UCSD-AML1 (cell line): ENCODE measurements at regions not wholly inside any gene's neighbourhood (a gene's known extent, or its start where the extent isn't known, plus 50 kb on each side); places are given as distances from the start of the nearest gene placed in this dataset.
"Not testable (repeated sequence)": the region's sequence is repeated elsewhere in the genome, so short reads cannot be mapped to it uniquely, and the experiment has no call there.

ENCODE experiments used
- DNase-seq: peaks from one replicate; lab custom pipeline; 2025; ENCODE audit not compliant: unreplicated experiment; lab: John Stamatoyannopoulos, UW

DNA sequence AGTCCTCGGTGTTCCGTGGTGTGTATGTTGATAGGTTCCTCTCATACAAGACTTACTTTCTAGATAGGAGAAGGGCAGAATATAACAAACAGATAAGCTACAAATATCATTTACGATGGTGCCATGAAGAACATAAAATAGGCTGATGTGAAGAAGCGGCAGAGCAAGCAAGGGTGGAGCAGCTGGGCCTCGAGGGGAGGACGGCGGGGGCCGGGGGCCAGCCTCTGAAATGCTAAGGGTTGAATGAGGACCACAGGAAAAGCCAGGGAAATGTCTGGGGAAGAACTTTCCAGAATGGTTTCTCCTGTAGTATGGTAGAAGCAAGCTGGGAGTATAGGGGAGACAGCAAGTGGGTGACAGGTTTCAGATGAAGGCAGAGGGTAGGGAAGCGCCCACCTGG lies 529.5 kb downstream of the LIG4 start:
- DNase-seq = no peak

DNA sequence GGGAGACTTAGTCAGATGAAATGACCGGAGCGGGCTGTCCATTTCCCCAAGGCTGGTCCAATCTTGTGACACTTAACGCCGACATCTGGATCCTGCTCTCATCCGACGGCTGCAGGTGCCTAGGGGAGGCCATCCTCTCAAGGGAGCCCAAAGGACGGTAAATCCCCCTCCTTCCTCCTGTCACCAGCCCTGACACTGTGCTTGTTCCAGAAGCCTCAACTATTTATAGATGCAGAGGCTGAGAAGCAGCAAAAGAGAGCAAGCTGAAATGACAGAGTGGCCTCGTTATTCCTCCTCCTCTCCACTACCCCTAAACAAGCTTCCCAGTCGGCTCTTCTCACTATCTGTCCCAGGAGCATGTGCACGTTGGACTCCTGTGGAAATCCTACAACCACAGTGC lies 533.7 kb downstream of the LIG4 start:
- no peak for DNase-seq

GRCh38 chr13:107680115-107680514 lies 535.2 kb downstream of the LIG4 start:
- no peak for DNase-seq

GRCh38 chr13:107678075-107678689 lies 537.2 kb downstream of the LIG4 start:
- no peak for DNase-seq

DNA sequence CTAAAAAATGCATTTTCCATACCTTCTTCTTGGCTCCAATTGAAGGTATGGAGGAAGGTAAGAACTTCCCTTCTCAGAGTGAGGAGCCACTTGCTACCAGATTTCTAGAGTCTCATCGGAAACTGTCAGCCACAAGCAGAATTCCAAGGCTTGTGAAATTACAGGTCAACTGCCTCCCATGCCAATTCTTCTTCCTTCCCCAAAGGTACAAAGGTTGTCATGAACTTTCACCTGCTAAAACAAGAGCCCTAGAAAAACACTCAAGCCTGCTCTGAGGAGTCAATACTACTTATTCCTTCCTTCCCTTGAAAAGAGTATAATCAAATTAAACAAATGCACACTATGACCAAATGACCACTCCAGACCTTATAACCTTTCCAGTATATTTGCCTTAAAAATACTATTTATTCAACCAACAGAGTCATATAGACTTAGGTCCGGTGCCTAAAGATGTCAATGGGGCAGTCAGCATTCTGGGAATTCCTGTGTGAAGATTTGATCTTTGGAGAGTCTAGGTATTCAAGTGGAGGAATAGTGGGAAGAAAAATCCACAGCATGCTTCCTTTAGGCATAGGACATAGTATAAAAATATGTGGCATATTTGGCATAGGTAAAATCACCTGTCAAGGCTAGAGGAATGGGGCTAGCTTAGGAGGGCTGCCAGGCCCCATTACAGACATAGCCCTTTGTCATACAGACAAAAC lies 539.3 kb downstream of the LIG4 start:
- DNase-seq = no peak

DNA sequence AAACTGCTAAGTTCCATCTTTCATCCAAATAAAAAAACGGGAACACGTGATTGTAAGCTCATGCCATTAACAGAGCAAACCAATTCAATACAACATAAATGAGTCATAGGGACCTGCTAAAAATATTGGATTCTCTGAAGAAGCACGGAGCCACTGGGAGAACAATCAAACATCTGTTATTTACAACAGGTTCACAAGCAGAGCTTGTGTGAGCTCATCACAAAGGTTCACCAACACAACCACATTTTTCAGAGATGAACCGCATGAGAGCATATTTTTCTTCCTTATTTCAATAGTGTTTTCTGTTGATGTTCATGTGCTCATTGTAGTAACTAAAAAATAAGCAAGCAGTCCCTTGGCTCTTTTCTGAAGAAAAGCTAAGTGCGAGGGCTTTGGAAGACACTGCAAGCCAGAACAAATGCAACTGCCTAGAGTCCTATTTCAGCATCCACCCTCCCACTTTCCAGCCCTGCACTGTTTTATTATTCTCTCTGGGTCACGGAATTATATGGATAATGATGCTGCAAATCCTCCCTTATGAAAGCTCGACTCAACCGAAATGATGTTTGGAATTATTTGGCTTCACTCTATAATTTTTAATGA lies 545.8 kb downstream of the LIG4 start:
- no peak for DNase-seq

DNA sequence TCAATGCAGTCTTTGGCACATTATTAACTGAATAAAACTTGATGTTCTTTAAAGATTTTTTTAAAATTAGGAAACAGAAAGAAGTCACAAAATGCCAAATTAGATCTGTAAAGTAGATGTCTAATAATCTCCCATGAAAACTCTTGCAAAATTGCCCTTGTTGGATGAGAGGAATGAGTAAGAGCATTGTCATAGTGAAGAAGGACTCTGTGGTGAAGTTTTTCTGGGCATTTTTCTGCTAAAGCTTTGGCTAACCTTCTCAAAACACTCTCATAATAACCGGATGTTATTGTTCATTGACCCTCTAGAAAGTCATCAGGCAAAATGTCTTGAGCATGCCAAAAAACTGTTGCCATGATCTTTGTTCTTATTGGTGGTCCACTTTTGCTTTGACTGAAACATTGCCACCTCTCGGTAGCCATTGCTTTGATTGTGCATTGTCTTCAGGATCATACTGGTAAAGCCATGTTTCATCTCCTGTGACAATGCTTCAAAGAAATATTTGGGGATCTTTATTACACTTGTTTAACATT lies 549.3 kb downstream of the LIG4 start:
- no peak for DNase-seq

- peak; percentile 31 for DNase-seq
Measured at GRCh38 chr13:107650081-107650701, 565.1 kb downstream of the LIG4 start.

GRCh38 chr13:107649079-107649478 lies 566.3 kb downstream of the LIG4 start:
- DNase-seq = no peak

DNA sequence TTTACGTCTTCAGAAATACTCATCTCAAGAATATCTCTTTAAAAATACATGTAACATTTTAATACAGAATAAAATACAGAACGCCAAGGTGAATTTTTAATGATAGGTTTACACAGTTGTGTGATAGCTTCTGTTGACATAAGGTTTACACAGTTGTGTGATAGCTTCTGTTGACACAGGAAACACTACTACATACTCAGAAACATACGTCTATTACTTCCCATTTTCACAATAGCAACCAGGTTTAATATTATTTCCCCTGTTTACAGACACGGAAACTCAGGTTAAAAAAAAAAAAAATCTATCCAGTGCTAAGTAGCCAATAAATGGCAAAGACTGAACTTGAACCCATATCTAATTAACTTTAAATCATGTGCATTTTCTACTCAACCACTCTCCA lies 571.2 kb downstream of the LIG4 start:
- DNase-seq = no peak

DNA sequence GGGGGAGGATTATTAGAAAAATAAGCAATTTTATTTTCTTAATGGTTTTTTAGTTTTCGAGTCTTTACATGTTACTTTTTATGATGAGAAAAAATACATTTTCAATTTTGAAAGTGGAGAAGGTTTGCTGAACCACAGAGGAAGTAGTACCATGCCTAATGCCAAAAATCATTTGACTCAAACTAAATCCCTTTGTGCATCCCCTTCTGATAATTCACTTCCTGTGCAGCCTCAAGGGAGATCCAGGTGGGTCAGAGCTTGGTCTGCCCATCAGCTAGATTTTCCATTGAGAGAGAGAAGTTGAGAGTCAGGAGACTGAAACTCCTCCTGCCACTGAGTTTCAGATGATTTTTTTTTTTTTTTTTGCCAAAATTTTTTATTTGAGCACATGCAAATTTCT lies 571.7 kb downstream of the LIG4 start:
- no peak for DNase-seq

- DNase-seq = no peak
Measured at GRCh38 chr13:107642831-107643230, 572.5 kb downstream of the LIG4 start.

DNA sequence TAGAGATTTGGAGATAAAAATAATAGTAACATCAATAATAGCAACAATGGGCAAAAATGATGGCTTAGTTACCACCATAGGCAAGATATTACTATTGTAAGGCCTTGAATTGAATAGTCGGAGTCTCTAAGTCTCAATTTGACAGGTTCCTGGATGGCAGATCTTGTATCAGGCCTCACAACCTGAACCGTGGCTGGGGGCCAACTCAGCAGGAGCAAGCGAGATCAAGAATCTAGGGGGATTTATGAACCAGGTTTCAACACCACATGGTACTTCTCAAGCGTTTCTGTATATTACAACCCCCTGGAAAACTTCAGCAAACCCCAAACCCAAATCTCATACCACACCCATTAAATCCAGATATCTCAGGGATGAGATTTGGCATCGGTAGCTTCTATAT lies 573.8 kb downstream of the LIG4 start:
- no peak for DNase-seq

DNA sequence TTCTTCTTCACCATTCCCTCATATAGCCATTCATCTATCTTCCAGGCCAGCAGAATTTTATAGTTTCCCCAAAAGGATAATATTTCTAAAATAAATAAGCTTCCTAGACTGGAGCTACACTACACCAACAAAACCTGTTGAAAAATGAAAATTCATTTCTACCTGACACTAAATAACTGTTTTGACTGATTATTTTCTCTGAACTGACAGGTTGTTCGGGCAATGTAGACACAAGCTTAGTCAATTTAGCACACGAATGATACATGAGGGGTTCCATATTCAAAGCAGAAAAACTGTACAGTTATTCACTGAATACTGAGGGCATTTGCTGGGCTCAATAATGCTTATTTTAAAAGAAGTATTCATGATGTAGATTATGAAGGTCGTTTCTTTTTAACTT lies 589.7 kb downstream of the LIG4 start:
- DNase-seq = no peak

DNA sequence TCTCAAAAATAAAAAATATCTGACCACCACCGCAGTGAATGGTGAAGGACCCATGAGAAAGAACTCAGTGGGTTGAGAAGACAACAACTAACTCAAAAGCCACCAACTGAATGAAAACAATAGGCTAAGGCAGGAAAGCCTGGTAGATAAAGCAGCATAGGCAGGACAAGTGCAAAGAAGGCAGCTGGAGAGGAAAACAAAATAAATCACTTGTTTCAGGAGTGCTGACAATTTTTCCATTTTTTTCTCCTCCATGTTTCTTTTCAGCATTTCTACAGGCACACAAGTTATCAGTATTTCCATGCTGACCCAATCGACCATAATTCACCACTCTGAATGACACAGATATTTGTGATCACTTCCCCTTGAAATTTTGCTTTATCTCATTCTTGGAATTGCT lies 597.8 kb downstream of the LIG4 start:
- DNase-seq = no peak

- no peak for DNase-seq
Measured at GRCh38 chr13:107612376-107612775, 603.0 kb downstream of the LIG4 start.

GRCh38 chr13:107608736-107609135 lies 606.6 kb downstream of the LIG4 start:
- DNase-seq = no peak

DNA sequence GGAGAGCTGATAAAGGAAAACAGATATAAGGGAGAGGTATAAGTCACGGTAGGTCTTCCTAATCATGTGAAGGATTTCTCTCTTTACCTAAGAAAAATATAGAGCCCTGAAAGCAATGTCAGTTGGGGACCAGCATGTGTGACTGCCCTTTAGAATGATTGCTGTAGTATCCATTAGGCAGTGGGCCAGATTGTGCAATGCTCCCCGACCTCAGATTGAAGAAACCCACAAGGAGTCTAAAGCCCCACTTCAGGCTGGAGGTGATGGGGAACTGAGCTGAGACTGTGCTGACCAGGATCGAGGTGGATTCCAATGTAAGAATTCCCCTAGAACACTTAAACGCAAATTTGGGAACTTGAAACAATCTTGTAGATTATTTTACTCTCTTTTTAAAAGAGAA lies 614.4 kb downstream of the LIG4 start:
- DNase-seq = no peak

- DNase-seq = not testable (repeated sequence)
Measured at GRCh38 chr13:107596306-107596705, 619.0 kb downstream of the LIG4 start.

- DNase-seq = no peak
Measured at GRCh38 chr13:107590556-107590955, 624.8 kb downstream of the LIG4 start.

- no peak for DNase-seq
Measured at GRCh38 chr13:107587681-107588080, 627.7 kb downstream of the LIG4 start.

GRCh38 chr13:107586216-107586615 lies 629.1 kb downstream of the LIG4 start:
- DNase-seq = no peak
